ENCODE measurements at regions not wholly inside any gene's neighbourhood (a gene's known extent, or its start where the extent isn't known, plus 50 kb on each side); places are given as distances from the start of the nearest gene placed in this dataset.

GRCh38 chr4:144202081-144202480, 61.6 kb upstream of the GYPA start:
- POLR2A ChIA-PET: no interaction called here
- no peak for DNase-seq
- Histone ChIP-seq H3K4me3 (ENCODE audit: low read length) (no peak overlapping the region), H3K27ac (ENCODE audit: low read depth, low read length) (no peak overlapping the region), H3K4me1 (ENCODE audit: control insufficient read depth in 2 of 2, insufficient read depth in 2 of 2, low read length in 2 of 2) (no peaks in the 10 kb centered on the region), H3K36me3 (ENCODE audit: control insufficient read depth in 2 of 3, insufficient read depth in 3 of 3, low read length in 3 of 3) (no peaks in the 10 kb centered on the region), H3K9me3 (ENCODE audit: control insufficient read depth in 2 of 3, low read length in 3 of 3) (no peaks in the 10 kb centered on the region), H3K27me3 (ENCODE audit: control insufficient read depth in 2 of 2, insufficient read depth in 2 of 2, low read length in 2 of 2) (no peaks in the 10 kb centered on the region)
- no peak overlapping the region for H3K4me3 Mint-ChIP-seq
- CTCF ChIA-PET: no interaction called here
- H3K9me3 Mint-ChIP-seq: peaks cover 0 to 14% (median 6%) of the 10 kb centered on the region in 11 donors
- intact Hi-C loops (cut with micrococcal nuclease): no loop called here
- no peak for ATAC-seq
- H3K4me1 Mint-ChIP-seq: no peaks in the 10 kb centered on the region
- H3K36me3 Mint-ChIP-seq: peaks cover 0 to 5% (median 0%) of the 10 kb centered on the region in 5 donors
- H3K27me3 Mint-ChIP-seq: peaks cover 2 to 21% (median 10%) of the 10 kb centered on the region in 5 donors
- no peak overlapping the region for H3K27ac Mint-ChIP-seq

GRCh38 chr4:144203155-144203554, 62.6 kb upstream of the GYPA start:
- H3K9me3 Mint-ChIP-seq: peaks cover 0 to 7% (median 0%) of the 10 kb centered on the region in 11 donors
- ATAC-seq (no peak), DNase-seq (no peak)
- Histone ChIP-seq H3K27me3 (ENCODE audit: control insufficient read depth in 2 of 2, insufficient read depth in 2 of 2, low read length in 2 of 2) (no peaks in the 10 kb centered on the region), H3K4me3 (ENCODE audit: low read length) (no peak overlapping the region), H3K27ac (ENCODE audit: low read depth, low read length) (no peak overlapping the region), H3K36me3 (ENCODE audit: control insufficient read depth in 2 of 3, insufficient read depth in 3 of 3, low read length in 3 of 3) (no peaks in the 10 kb centered on the region), H3K4me1 (ENCODE audit: control insufficient read depth in 2 of 2, insufficient read depth in 2 of 2, low read length in 2 of 2) (no peaks in the 10 kb centered on the region), H3K9me3 (ENCODE audit: control insufficient read depth in 2 of 3, low read length in 3 of 3) (no peaks in the 10 kb centered on the region)
- intact Hi-C loops (cut with micrococcal nuclease): no loop called here
- peaks cover 2 to 21% (median 10%) of the 10 kb centered on the region in 5 donors for H3K27me3 Mint-ChIP-seq
- H3K4me3 Mint-ChIP-seq: no peak overlapping the region
- H3K27ac Mint-ChIP-seq: no peak overlapping the region
- no peaks in the 10 kb centered on the region for H3K4me1 Mint-ChIP-seq
- ChIA-PET POLR2A (no interaction called here), CTCF (no interaction called here)
- H3K36me3 Mint-ChIP-seq: peaks cover 0 to 5% (median 0%) of the 10 kb centered on the region in 5 donors

- Histone ChIP-seq H3K4me3 (ENCODE audit: low read length) (no peak overlapping the region), H3K27ac (ENCODE audit: low read depth, low read length) (no peak overlapping the region), H3K9me3 (ENCODE audit: control insufficient read depth in 2 of 3, low read length in 3 of 3) (no peaks in the 10 kb centered on the region), H3K27me3 (ENCODE audit: control insufficient read depth in 2 of 2, insufficient read depth in 2 of 2, low read length in 2 of 2) (no peaks in the 10 kb centered on the region), H3K4me1 (ENCODE audit: control insufficient read depth in 2 of 2, insufficient read depth in 2 of 2, low read length in 2 of 2) (no peaks in the 10 kb centered on the region), H3K36me3 (ENCODE audit: control insufficient read depth in 2 of 3, insufficient read depth in 3 of 3, low read length in 3 of 3) (no peaks in the 10 kb centered on the region)
- ATAC-seq: no peak
- no peak overlapping the region for H3K27ac Mint-ChIP-seq
- no peaks in the 10 kb centered on the region for H3K4me1 Mint-ChIP-seq
- intact Hi-C loops (cut with micrococcal nuclease): no loop called here
- ChIA-PET CTCF (no interaction called here), POLR2A (no interaction called here)
- H3K4me3 Mint-ChIP-seq: no peak overlapping the region
- H3K9me3 Mint-ChIP-seq: no peaks in the 10 kb centered on the region
- H3K36me3 Mint-ChIP-seq: no peaks in the 10 kb centered on the region
- H3K27me3 Mint-ChIP-seq: peaks cover 2 to 17% (median 10%) of the 10 kb centered on the region in 5 donors
- DNase-seq: no peak
These were observed 63.9 kb upstream of the GYPA start for GRCh38 chr4:144204431-144204830.

GRCh38 chr4:144206711-144207110, 66.2 kb upstream of the GYPA start:
- no peak for DNase-seq
- Histone ChIP-seq H3K27me3 (ENCODE audit: control insufficient read depth in 2 of 2, insufficient read depth in 2 of 2, low read length in 2 of 2) (no peaks in the 10 kb centered on the region), H3K9me3 (ENCODE audit: control insufficient read depth in 2 of 3, low read length in 3 of 3) (no peaks in the 10 kb centered on the region), H3K4me3 (ENCODE audit: low read length) (no peak overlapping the region), H3K4me1 (ENCODE audit: control insufficient read depth in 2 of 2, insufficient read depth in 2 of 2, low read length in 2 of 2) (no peaks in the 10 kb centered on the region), H3K27ac (ENCODE audit: low read depth, low read length) (no peak overlapping the region), H3K36me3 (ENCODE audit: control insufficient read depth in 2 of 3, insufficient read depth in 3 of 3, low read length in 3 of 3) (no peaks in the 10 kb centered on the region)
- intact Hi-C loops (cut with micrococcal nuclease): no loop called here
- H3K27me3 Mint-ChIP-seq: peaks cover 0 to 12% (median 8%) of the 10 kb centered on the region in 5 donors
- ChIA-PET POLR2A (no interaction called here), CTCF (no interaction called here)
- no peaks in the 10 kb centered on the region for H3K4me1 Mint-ChIP-seq
- H3K36me3 Mint-ChIP-seq: no peaks in the 10 kb centered on the region
- H3K4me3 Mint-ChIP-seq: no peak overlapping the region
- no peak overlapping the region for H3K27ac Mint-ChIP-seq
- no peaks in the 10 kb centered on the region for H3K9me3 Mint-ChIP-seq
- no peak for ATAC-seq

GRCh38 chr4:144208074-144208473, 67.6 kb upstream of the GYPA start:
- Histone ChIP-seq H3K27me3 (ENCODE audit: control insufficient read depth in 2 of 2, insufficient read depth in 2 of 2, low read length in 2 of 2) (no peaks in the 10 kb centered on the region), H3K27ac (ENCODE audit: low read depth, low read length) (no peak overlapping the region), H3K9me3 (ENCODE audit: control insufficient read depth in 2 of 3, low read length in 3 of 3) (no peaks in the 10 kb centered on the region), H3K4me3 (ENCODE audit: low read length) (no peak overlapping the region), H3K4me1 (ENCODE audit: control insufficient read depth in 2 of 2, insufficient read depth in 2 of 2, low read length in 2 of 2) (no peaks in the 10 kb centered on the region), H3K36me3 (ENCODE audit: control insufficient read depth in 2 of 3, insufficient read depth in 3 of 3, low read length in 3 of 3) (no peaks in the 10 kb centered on the region)
- H3K27ac Mint-ChIP-seq: no peak overlapping the region
- H3K27me3 Mint-ChIP-seq: peaks cover 0 to 15% (median under 1%) of the 10 kb centered on the region in 5 donors
- H3K4me3 Mint-ChIP-seq: no peak overlapping the region
- ATAC-seq (no peak), DNase-seq (no peak)
- no peaks in the 10 kb centered on the region for H3K36me3 Mint-ChIP-seq
- intact Hi-C loops (cut with micrococcal nuclease): no loop called here
- POLR2A ChIA-PET: no interaction called here
- H3K9me3 Mint-ChIP-seq: no peaks in the 10 kb centered on the region
- no peaks in the 10 kb centered on the region for H3K4me1 Mint-ChIP-seq
- CTCF ChIA-PET: no interaction called here

GRCh38 chr4:144209491-144209890, 69.0 kb upstream of the GYPA start:
- ChIA-PET POLR2A (no interaction called here), CTCF (no interaction called here)
- Histone ChIP-seq H3K9me3 (ENCODE audit: control insufficient read depth in 2 of 3, low read length in 3 of 3) (no peaks in the 10 kb centered on the region), H3K4me1 (ENCODE audit: control insufficient read depth in 2 of 2, insufficient read depth in 2 of 2, low read length in 2 of 2) (no peaks in the 10 kb centered on the region), H3K36me3 (ENCODE audit: control insufficient read depth in 2 of 3, insufficient read depth in 3 of 3, low read length in 3 of 3) (no peaks in the 10 kb centered on the region), H3K4me3 (ENCODE audit: low read length) (no peak overlapping the region), H3K27me3 (ENCODE audit: control insufficient read depth in 2 of 2, insufficient read depth in 2 of 2, low read length in 2 of 2) (no peaks in the 10 kb centered on the region), H3K27ac (ENCODE audit: low read depth, low read length) (no peak overlapping the region)
- intact Hi-C loops (cut with micrococcal nuclease): no loop called here
- H3K4me1 Mint-ChIP-seq: no peaks in the 10 kb centered on the region
- H3K36me3 Mint-ChIP-seq: no peaks in the 10 kb centered on the region
- H3K27me3 Mint-ChIP-seq: peaks cover 0 to 20% (median 0%) of the 10 kb centered on the region in 5 donors
- H3K27ac Mint-ChIP-seq: no peak overlapping the region
- ATAC-seq (no peak), DNase-seq (no peak)
- H3K4me3 Mint-ChIP-seq: no peak overlapping the region
- peaks cover 0 to 6% (median 0%) of the 10 kb centered on the region in 11 donors for H3K9me3 Mint-ChIP-seq

GRCh38 chr4:144213371-144213770, 72.9 kb upstream of the GYPA start:
- peaks cover 0 to 23% (median 4%) of the 10 kb centered on the region in 5 donors for H3K27me3 Mint-ChIP-seq
- no peaks in the 10 kb centered on the region for H3K36me3 Mint-ChIP-seq
- H3K9me3 Mint-ChIP-seq: peaks cover 0 to 6% (median 0%) of the 10 kb centered on the region in 11 donors
- no peak for DNase-seq
- Histone ChIP-seq H3K27ac (ENCODE audit: low read depth, low read length) (no peak overlapping the region), H3K4me3 (ENCODE audit: low read length) (no peak overlapping the region), H3K4me1 (ENCODE audit: control insufficient read depth in 2 of 2, insufficient read depth in 2 of 2, low read length in 2 of 2) (no peaks in the 10 kb centered on the region), H3K9me3 (ENCODE audit: control insufficient read depth in 2 of 3, low read length in 3 of 3) (no peaks in the 10 kb centered on the region), H3K36me3 (ENCODE audit: control insufficient read depth in 2 of 3, insufficient read depth in 3 of 3, low read length in 3 of 3) (no peaks in the 10 kb centered on the region), H3K27me3 (ENCODE audit: control insufficient read depth in 2 of 2, insufficient read depth in 2 of 2, low read length in 2 of 2) (no peaks in the 10 kb centered on the region)
- H3K27ac Mint-ChIP-seq: no peak overlapping the region
- intact Hi-C loops (cut with micrococcal nuclease): no loop called here
- no peaks in the 10 kb centered on the region for H3K4me1 Mint-ChIP-seq
- ChIA-PET POLR2A (no interaction called here), CTCF (no interaction called here)
- no peak overlapping the region for H3K4me3 Mint-ChIP-seq
- ATAC-seq: no peak

Data from naive thymus-derived CD4-positive, alpha-beta T cell (primary cell).